Ectodermal cell (in vitro differentiated cells): ENCODE measurements at regions not wholly inside any gene's neighbourhood (a gene's known extent, or its start where the extent isn't known, plus 50 kb on each side); places are given as distances from the start of the nearest gene placed in this dataset.
"Not testable (repeated sequence)": the region's sequence is repeated elsewhere in the genome, so short reads cannot be mapped to it uniquely, and the experiment has no call there.

ENCODE experiments used
- H3K27ac ChIP-seq: 2 replicates; pipeline ENCODE4 v1.7.0; 2013; ENCODE audit warnings: mild to moderate bottlenecking, low read depth, low read length; ENCODE audit not compliant: insufficient read depth, poor library complexity, severe bottlenecking
- H3K27me3 ChIP-seq: 2 replicates; pipeline ENCODE4 v1.7.0; 2013; ENCODE audit warnings: mild to moderate bottlenecking, low read length; ENCODE audit not compliant: insufficient read depth, control insufficient read depth, poor library complexity, severe bottlenecking
- H3K36me3 ChIP-seq: one replicate; pipeline ENCODE4 v1.7.0; 2013; ENCODE audit warnings: low read length; ENCODE audit not compliant: control insufficient read depth, insufficient read depth
- H3K4me1 ChIP-seq: one replicate; pipeline ENCODE4 v1.7.0; 2013; ENCODE audit warnings: low read length; ENCODE audit not compliant: control insufficient read depth, insufficient read depth
- H3K4me3 ChIP-seq: 2 replicates; pipeline ENCODE4 v1.7.0; 2013; ENCODE audit warnings: low read depth, low read length, control low read depth; ENCODE audit not compliant: insufficient read depth
- H3K9me3 ChIP-seq: 2 replicates; pipeline ENCODE4 v1.7.0; 2013; ENCODE audit warnings: mild to moderate bottlenecking, low read length, moderate library complexity; ENCODE audit not compliant: control insufficient read depth
- WGBS, 2 experiments: methylation state at CpG; one replicate each; pipeline ENCODE4 v1.1.7; 2013; ENCODE audit warnings: missing lambda C conversion rate in 2 of 2; 5-methylcytosine and 5-hydroxymethylcytosine counted together

GRCh38 chr7:68247126-68247525 is 1250.5 kb downstream of the TYW1 start:
- WGBS, 2 experiments: 86 to 89% methylated on average over 4 to 7 of the region's 7 CpGs
- Histone ChIP-seq H3K36me3 (no peaks in the 10 kb centered on the region), H3K9me3 (no peaks in the 10 kb centered on the region), H3K4me1 (peaks cover 6% of the 10 kb centered on the region), H3K27me3 (no peaks in the 10 kb centered on the region), H3K4me3 (no peak overlapping the region), H3K27ac (no peak overlapping the region)

- Histone ChIP-seq H3K4me1 (peaks cover 6% of the 10 kb centered on the region), H3K4me3 (no peak overlapping the region), H3K27ac (no peak overlapping the region), H3K27me3 (no peaks in the 10 kb centered on the region), H3K36me3 (no peaks in the 10 kb centered on the region), H3K9me3 (no peaks in the 10 kb centered on the region)
- WGBS, 2 experiments: 93 to 97% methylated on average over 2 of the region's 2 CpGs
Measured at GRCh38 chr7:68247571-68247970, 1250.9 kb downstream of the TYW1 start.

GRCh38 chr7:68248973-68249372 is 1252.3 kb downstream of the TYW1 start:
- no peaks in the 10 kb centered on the region for H3K9me3 ChIP-seq
- no peaks in the 10 kb centered on the region for H3K36me3 ChIP-seq
- H3K27ac ChIP-seq: no peak overlapping the region
- H3K4me3 ChIP-seq: no peak overlapping the region
- peaks cover 6% of the 10 kb centered on the region for H3K4me1 ChIP-seq
- H3K27me3 ChIP-seq: no peaks in the 10 kb centered on the region

- Histone ChIP-seq H3K4me1 (peaks cover 6% of the 10 kb centered on the region), H3K27me3 (no peaks in the 10 kb centered on the region), H3K9me3 (no peaks in the 10 kb centered on the region), H3K4me3 (no peak overlapping the region), H3K36me3 (no peaks in the 10 kb centered on the region), H3K27ac (no peak overlapping the region)
- whole genome bisulfite sequencing, 2 experiments: 91 to 93% methylated on average over 1 of the region's 1 CpG
Measured at GRCh38 chr7:68249611-68250010, 1253.0 kb downstream of the TYW1 start.

- WGBS, 2 experiments: 94 to 95% methylated on average over 4 of the region's 4 CpGs
- H3K4me1 ChIP-seq: peaks cover 6% of the 10 kb centered on the region
- no peaks in the 10 kb centered on the region for H3K27me3 ChIP-seq
- H3K4me3 ChIP-seq: no peak overlapping the region
- no peaks in the 10 kb centered on the region for H3K9me3 ChIP-seq
- no peaks in the 10 kb centered on the region for H3K36me3 ChIP-seq
- no peak overlapping the region for H3K27ac ChIP-seq
Measured at GRCh38 chr7:68250143-68250542, 1253.5 kb downstream of the TYW1 start.

- WGBS, 2 experiments: 83 to 89% methylated on average over 1 of the region's 1 CpG
- not testable (repeated sequence) for H3K36me3 ChIP-seq, H3K27me3 ChIP-seq, H3K9me3 ChIP-seq, H3K27ac ChIP-seq, H3K4me3 ChIP-seq, H3K4me1 ChIP-seq
Measured at GRCh38 chr7:68254815-68255214, 1258.2 kb downstream of the TYW1 start.

GRCh38 chr7:68256295-68256694 is 1259.7 kb downstream of the TYW1 start:
- H3K9me3 ChIP-seq: no peaks in the 10 kb centered on the region
- no peak overlapping the region for H3K4me3 ChIP-seq
- WGBS, 2 experiments: 97 to 98% methylated on average over 2 of the region's 2 CpGs
- no peak overlapping the region for H3K27ac ChIP-seq
- no peaks in the 10 kb centered on the region for H3K27me3 ChIP-seq
- no peaks in the 10 kb centered on the region for H3K4me1 ChIP-seq
- no peaks in the 10 kb centered on the region for H3K36me3 ChIP-seq

- H3K4me3 ChIP-seq: no peak overlapping the region
- WGBS, 2 experiments: 82 to 89% methylated on average over 8 of the region's 8 CpGs
- H3K36me3 ChIP-seq: no peaks in the 10 kb centered on the region
- H3K9me3 ChIP-seq: no peaks in the 10 kb centered on the region
- H3K4me1 ChIP-seq: no peaks in the 10 kb centered on the region
- no peaks in the 10 kb centered on the region for H3K27me3 ChIP-seq
- no peak overlapping the region for H3K27ac ChIP-seq
Measured at GRCh38 chr7:68258609-68259008, 1262.0 kb downstream of the TYW1 start.

GRCh38 chr7:68265258-68265657 is 1268.6 kb downstream of the TYW1 start:
- Histone ChIP-seq H3K4me1 (no peaks in the 10 kb centered on the region), H3K27ac (no peak overlapping the region), H3K4me3 (no peak overlapping the region), H3K9me3 (no peaks in the 10 kb centered on the region), H3K36me3 (no peaks in the 10 kb centered on the region), H3K27me3 (no peaks in the 10 kb centered on the region)
- 95% methylated on average over 2 of the region's 3 CpGs for WGBS, 2 experiments

GRCh38 chr7:68266004-68266579 is 1269.5 kb downstream of the TYW1 start:
- no peaks in the 10 kb centered on the region for H3K36me3 ChIP-seq
- H3K4me3 ChIP-seq: no peak overlapping the region
- no peak overlapping the region for H3K27ac ChIP-seq
- no peaks in the 10 kb centered on the region for H3K9me3 ChIP-seq
- H3K4me1 ChIP-seq: no peaks in the 10 kb centered on the region
- 95 to 96% methylated on average over 9 of the region's 9 CpGs for WGBS, 2 experiments
- H3K27me3 ChIP-seq: no peaks in the 10 kb centered on the region

GRCh38 chr7:68267486-68267885 is 1270.9 kb downstream of the TYW1 start:
- Histone ChIP-seq H3K4me3 (no peak overlapping the region), H3K27ac (no peak overlapping the region), H3K9me3 (no peaks in the 10 kb centered on the region), H3K36me3 (no peaks in the 10 kb centered on the region), H3K27me3 (no peaks in the 10 kb centered on the region), H3K4me1 (no peaks in the 10 kb centered on the region)
- WGBS, 2 experiments: 72 to 83% methylated on average over 1 to 2 of the region's 2 CpGs
